ENCODE measurements at regions not wholly inside any gene's neighbourhood (a gene's known extent, or its start where the extent isn't known, plus 50 kb on each side); places are given as distances from the start of the nearest gene placed in this dataset.

GRCh38 chr4:18406264-18406663 lies 384.7 kb upstream of the LCORL start:
- Histone ChIP-seq H3K4me3 (no peak overlapping the region), H3K9me3 (no peaks in the 10 kb centered on the region), H3K27me3 (no peaks in the 10 kb centered on the region), H3K27ac (peak overlapping the region in 2 of 4 donors; percentile 38 to 40), H3K4me1 (peaks cover 15% of the 10 kb centered on the region), H3K36me3 (replicated peaks in 1 of 2; ENCODE audit: insufficient read depth in 1 of 2, low read depth in 2 of 2) (no peaks in the 10 kb centered on the region)
- ATAC-seq = peak; percentile 71
- 5 to 11% methylated on average over 1 of the region's 1 CpG for WGBS, 2 donors
- TF ChIP-seq CTCF (IDR thresholded peaks at IDR 0.05) (no peak), POLR2A (IDR thresholded peaks at IDR 0.05) (no peak)
- intact Hi-C loops (cut with DNase I) = no loop called here
- DNase-seq = no peak

GRCh38 chr4:18405054-18405453 lies 383.5 kb upstream of the LCORL start:
- 62 to 74% methylated on average over 2 of the region's 2 CpGs for WGBS, 2 donors
- intact Hi-C loops (cut with DNase I) = no loop called here
- TF ChIP-seq CTCF (IDR thresholded peaks at IDR 0.05) (no peak), POLR2A (IDR thresholded peaks at IDR 0.05) (no peak)

GRCh38 chr4:18404642-18405041 lies 383.1 kb upstream of the LCORL start:
- DNase-seq = no peak
- intact Hi-C loops (cut with DNase I) = no loop called here
- no peak overlapping the region for H3K4me3 ChIP-seq
- TF ChIP-seq CTCF (IDR thresholded peaks at IDR 0.05) (no peak), POLR2A (IDR thresholded peaks at IDR 0.05) (no peak)
- 46 to 72% methylated on average over 2 of the region's 2 CpGs for WGBS, 2 donors
- ATAC-seq = no peak
- no peak overlapping the region for H3K27ac ChIP-seq
- H3K27me3 ChIP-seq = no peaks in the 10 kb centered on the region
- H3K36me3 ChIP-seq (replicated peaks in 1 of 2; ENCODE audit: insufficient read depth in 1 of 2, low read depth in 2 of 2) = no peaks in the 10 kb centered on the region
- H3K4me1 ChIP-seq = peaks cover 15% of the 10 kb centered on the region
- no peaks in the 10 kb centered on the region for H3K9me3 ChIP-seq

More at GRCh38 chr4:18405054-18405453, 383.5 kb upstream of the LCORL start:
- Histone ChIP-seq H3K27me3 (no peaks in the 10 kb centered on the region), H3K36me3 (replicated peaks in 1 of 2; ENCODE audit: insufficient read depth in 1 of 2, low read depth in 2 of 2) (no peaks in the 10 kb centered on the region), H3K27ac (no peak overlapping the region), H3K4me1 (peaks cover 15% of the 10 kb centered on the region), H3K4me3 (no peak overlapping the region), H3K9me3 (no peaks in the 10 kb centered on the region)
- ATAC-seq (no peak), DNase-seq (no peak)

GRCh38 chr4:18403327-18403726 lies 381.8 kb upstream of the LCORL start:
- no peak for ATAC-seq
- 60 to 63% methylated on average over 3 of the region's 3 CpGs for WGBS, 2 donors
- no peak for DNase-seq
- H3K4me3 ChIP-seq = no peak overlapping the region
- peaks cover 13% of the 10 kb centered on the region for H3K4me1 ChIP-seq
- no peaks in the 10 kb centered on the region for H3K9me3 ChIP-seq
- no peaks in the 10 kb centered on the region for H3K36me3 ChIP-seq (replicated peaks in 1 of 2; ENCODE audit: insufficient read depth in 1 of 2, low read depth in 2 of 2)
- TF ChIP-seq CTCF (IDR thresholded peaks at IDR 0.05) = no peak
- no peak for TF ChIP-seq POLR2A (IDR thresholded peaks at IDR 0.05)
- intact Hi-C loops (cut with DNase I) = no loop called here
- no peaks in the 10 kb centered on the region for H3K27me3 ChIP-seq
- no peak overlapping the region for H3K27ac ChIP-seq

GRCh38 chr4:18401868-18402267 lies 380.3 kb upstream of the LCORL start:
- Histone ChIP-seq H3K27me3 (no peaks in the 10 kb centered on the region), H3K4me3 (no peak overlapping the region), H3K27ac (no peak overlapping the region), H3K9me3 (no peaks in the 10 kb centered on the region), H3K4me1 (peaks cover 12% of the 10 kb centered on the region), H3K36me3 (replicated peaks in 1 of 2; ENCODE audit: insufficient read depth in 1 of 2, low read depth in 2 of 2) (no peaks in the 10 kb centered on the region)
- 65 to 73% methylated on average over 1 of the region's 1 CpG for WGBS, 2 donors
- ATAC-seq (no peak), DNase-seq (no peak)
- TF ChIP-seq POLR2A (IDR thresholded peaks at IDR 0.05) (no peak), CTCF (IDR thresholded peaks at IDR 0.05) (no peak)
- intact Hi-C loops (cut with DNase I) = no loop called here
